Uterus (tissue), 3 donors: ENCODE measurements at regions not wholly inside any gene's neighbourhood (a gene's known extent, or its start where the extent isn't known, plus 50 kb on each side); places are given as distances from the start of the nearest gene placed in this dataset.
"Not testable (repeated sequence)": the region's sequence is repeated elsewhere in the genome, so short reads cannot be mapped to it uniquely, and the experiment has no call there.

Source experiments
- DNase-seq, 2 donors: peaks; one replicate each; pipeline ENCODE4 v3.0.0-alpha.2; 2019 to 2020
- H3K27ac ChIP-seq, 2 donors: fragments of 200-600 bp; sonication (generic); 1 replicate in 1 of 2; 2 replicates in 1 of 2; pipeline ENCODE4 v1.5.1; 2016 to 2018
- H3K27me3 ChIP-seq, 2 donors: fragments of 200-600 bp; sonication (generic); one replicate each; pipeline ENCODE4 v1.5.1; 2018 to 2019; ENCODE audit warnings: control low read depth in 1 of 2
- H3K36me3 ChIP-seq, 2 donors: fragments of 200-600 bp; sonication (generic); one replicate each; pipeline ENCODE4 v1.5.1; 2019; ENCODE audit warnings: control low read depth in 1 of 2
- H3K4me1 ChIP-seq, 2 donors: fragments of 200-600 bp; sonication (generic); one replicate each; pipeline ENCODE4 v1.5.1; 2018 to 2019; ENCODE audit warnings: control low read depth in 1 of 2
- H3K4me3 ChIP-seq, 2 donors: fragments of 200-600 bp; sonication (generic); 1 replicate in 1 of 2; 2 replicates in 1 of 2; pipeline ENCODE4 v1.5.1; 2018 to 2019; ENCODE audit warnings: mild to moderate bottlenecking in 1 of 2
- H3K9me3 ChIP-seq, 2 donors: fragments of 200-600 bp; sonication (generic); one replicate each; pipeline ENCODE4 v1.5.1; 2019; ENCODE audit warnings: control low read depth in 1 of 2
- CTCF ChIP-seq, 4 experiments: fragments of 200-600 bp in 2 of 4; fragments of 450-650 bp in 2 of 4; sonication (generic) in 2 of 4; IDR thresholded peaks; one replicate each; pipeline ENCODE4 v1.5.1; 2016 to 2019; ENCODE audit warnings: antibody characterized with exemption in 4 of 4, mild to moderate bottlenecking in 2 of 4, moderate library complexity in 1 of 4
- POLR2A ChIP-seq, 2 donors: fragments of 450-650 bp; IDR thresholded peaks; one replicate each; pipeline ENCODE4 v1.6.1; 2016; ENCODE audit warnings: antibody characterized with exemption in 2 of 2, mild to moderate bottlenecking in 1 of 2, moderate library complexity in 1 of 2
- intact Hi-C: fragments of 100-400 bp; cut with DNase I; formaldehyde crosslinking; loops from one replicate; pipeline ENCODE4 v1.15.1; 2023; ENCODE audit warnings: low total_unique reads
- donor health status: DM: yes; HTN: yes; CAD: no.

DNA sequence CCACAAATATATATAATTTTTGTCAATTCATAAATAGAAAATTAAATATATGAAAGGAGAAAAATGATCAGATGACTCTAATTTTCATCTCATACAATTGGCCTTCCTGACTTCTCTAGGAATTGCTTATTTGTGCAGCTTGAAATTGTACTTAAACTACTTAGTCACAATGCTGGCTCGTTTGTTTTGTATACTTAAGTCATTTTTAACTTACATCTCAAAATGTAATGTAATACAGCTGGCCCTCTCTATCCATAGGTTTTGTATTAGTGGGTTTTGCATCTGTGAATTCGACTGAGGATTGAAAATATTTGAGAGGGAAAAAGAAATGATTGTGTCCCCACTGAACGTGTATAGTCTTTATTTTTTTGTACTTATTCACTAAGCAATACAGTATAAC is 160.1 kb upstream of the PRSS12 start:
- DNase-seq, H3K27ac ChIP-seq, H3K9me3 ChIP-seq, H3K27me3 ChIP-seq, H3K4me3 ChIP-seq, H3K36me3 ChIP-seq, intact Hi-C loops, H3K4me1 ChIP-seq: not testable (repeated sequence)

DNA sequence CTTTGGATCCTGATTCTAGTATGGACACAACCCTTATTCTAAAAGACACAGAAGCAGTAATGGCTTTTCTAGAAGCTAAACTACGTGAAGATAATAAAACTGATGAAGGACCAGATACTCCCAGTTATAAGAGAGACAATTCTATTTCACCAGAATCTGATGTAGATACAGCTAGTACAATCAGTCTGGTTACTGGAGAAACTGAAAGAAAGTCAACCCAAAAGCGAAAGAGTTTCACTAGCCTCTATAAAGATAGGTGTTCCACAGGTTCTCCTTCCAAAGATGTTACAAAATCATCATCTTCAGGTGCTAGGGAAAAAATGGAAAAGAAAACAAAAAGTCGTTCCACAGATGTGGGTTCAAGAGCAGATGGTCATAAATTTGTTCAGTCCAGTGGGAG is 161.5 kb upstream of the PRSS12 start:
- H3K27me3 ChIP-seq, H3K27ac ChIP-seq, H3K36me3 ChIP-seq, H3K4me1 ChIP-seq, DNase-seq, H3K9me3 ChIP-seq, H3K4me3 ChIP-seq, intact Hi-C loops: not testable (repeated sequence)

- H3K9me3 ChIP-seq, H3K4me1 ChIP-seq, H3K4me3 ChIP-seq, H3K27ac ChIP-seq, intact Hi-C loops, H3K27me3 ChIP-seq, DNase-seq, H3K36me3 ChIP-seq: not testable (repeated sequence)
Measured at GRCh38 chr4:118516107-118516506, 163.3 kb upstream of the PRSS12 start.

- H3K9me3 ChIP-seq, H3K27ac ChIP-seq, H3K36me3 ChIP-seq, DNase-seq, intact Hi-C loops, H3K4me3 ChIP-seq, H3K27me3 ChIP-seq, H3K4me1 ChIP-seq: not testable (repeated sequence)
Measured at GRCh38 chr4:118530107-118530506, 155.1 kb upstream of the METTL14 start.

DNA sequence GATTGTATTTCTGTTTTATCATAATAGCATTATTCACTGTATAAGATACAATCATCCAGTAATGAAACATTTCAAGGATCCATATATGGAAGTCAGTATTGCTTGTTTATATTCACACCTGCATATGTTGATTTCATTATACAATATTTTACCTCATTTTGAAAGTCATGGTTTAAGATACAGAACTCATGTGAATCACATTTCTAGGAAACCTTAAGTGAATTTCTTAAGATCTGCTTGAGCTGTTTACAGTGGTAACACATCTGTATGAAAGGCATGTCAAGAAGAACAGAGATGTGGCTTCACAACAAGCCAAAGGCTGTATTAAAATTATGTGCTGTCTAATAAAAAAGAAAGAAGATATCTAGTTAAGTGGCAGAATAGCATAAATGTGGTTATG is 153.2 kb upstream of the METTL14 start:
- H3K36me3 ChIP-seq, intact Hi-C loops: not testable (repeated sequence)

DNA sequence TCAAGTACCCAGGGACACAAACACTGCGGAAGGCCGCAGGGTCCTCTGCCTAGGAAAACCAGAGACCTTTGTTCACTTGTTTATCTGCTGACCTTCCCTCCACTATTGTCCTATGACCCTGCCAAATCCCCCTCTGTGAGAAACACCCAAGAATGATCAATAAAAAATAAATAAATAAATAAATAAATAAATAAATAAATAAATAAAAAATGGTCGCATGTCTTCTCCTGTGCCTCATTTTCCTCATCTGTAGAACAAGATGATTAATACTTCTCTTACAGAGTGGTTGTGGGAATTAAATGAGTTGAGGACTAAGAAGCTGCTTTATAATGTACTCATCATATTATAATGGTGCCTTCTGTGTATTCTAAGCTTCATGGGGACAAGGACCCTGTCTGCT is 149.4 kb upstream of the METTL14 start:
- H3K9me3 ChIP-seq, H3K27ac ChIP-seq, DNase-seq, H3K27me3 ChIP-seq, H3K4me3 ChIP-seq, intact Hi-C loops, H3K4me1 ChIP-seq, H3K36me3 ChIP-seq: not testable (repeated sequence)

More for the DNA sequence above, 153.2 kb upstream of the METTL14 start:
- not testable (repeated sequence) for DNase-seq, H3K9me3 ChIP-seq, H3K27ac ChIP-seq, H3K4me1 ChIP-seq, H3K27me3 ChIP-seq, H3K4me3 ChIP-seq

DNA sequence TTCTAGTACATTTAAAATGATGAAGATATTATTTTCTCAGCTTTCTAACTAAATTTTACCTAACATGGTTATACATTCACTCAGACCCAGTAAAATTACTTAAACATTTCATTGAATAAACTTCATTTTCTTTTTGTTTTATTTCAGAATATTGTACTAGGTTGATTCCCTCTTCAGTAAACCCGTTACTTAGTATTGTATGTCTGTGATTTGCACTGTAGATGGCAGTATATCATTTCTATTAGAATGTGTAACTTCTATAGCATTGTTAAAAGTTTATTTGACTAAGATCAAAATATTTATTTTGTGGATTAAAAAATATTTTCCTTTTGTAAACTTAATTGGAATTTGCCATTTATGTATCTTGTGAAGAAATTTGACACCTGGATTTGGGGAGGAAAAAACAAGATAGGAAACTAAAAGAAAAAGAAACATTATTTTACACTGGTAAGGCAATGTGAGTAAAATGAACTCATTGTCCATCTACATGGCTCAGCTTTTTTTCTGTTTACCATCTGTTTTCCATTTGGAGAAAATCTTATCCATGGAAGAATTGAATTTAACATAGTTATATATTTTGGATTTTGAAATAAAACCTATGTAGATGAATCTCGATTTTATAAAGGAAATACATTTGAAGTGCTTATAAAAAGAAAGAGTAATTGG is 145.6 kb upstream of the METTL14 start:
- DNase-seq, intact Hi-C loops, H3K27ac ChIP-seq, H3K9me3 ChIP-seq, H3K27me3 ChIP-seq, H3K36me3 ChIP-seq, H3K4me3 ChIP-seq, H3K4me1 ChIP-seq: not testable (repeated sequence)

GRCh38 chr4:118556576-118556975 is 128.6 kb upstream of the METTL14 start:
- H3K4me1 ChIP-seq, intact Hi-C loops, H3K27ac ChIP-seq, DNase-seq, H3K27me3 ChIP-seq, H3K9me3 ChIP-seq, H3K4me3 ChIP-seq, H3K36me3 ChIP-seq: not testable (repeated sequence)

DNA sequence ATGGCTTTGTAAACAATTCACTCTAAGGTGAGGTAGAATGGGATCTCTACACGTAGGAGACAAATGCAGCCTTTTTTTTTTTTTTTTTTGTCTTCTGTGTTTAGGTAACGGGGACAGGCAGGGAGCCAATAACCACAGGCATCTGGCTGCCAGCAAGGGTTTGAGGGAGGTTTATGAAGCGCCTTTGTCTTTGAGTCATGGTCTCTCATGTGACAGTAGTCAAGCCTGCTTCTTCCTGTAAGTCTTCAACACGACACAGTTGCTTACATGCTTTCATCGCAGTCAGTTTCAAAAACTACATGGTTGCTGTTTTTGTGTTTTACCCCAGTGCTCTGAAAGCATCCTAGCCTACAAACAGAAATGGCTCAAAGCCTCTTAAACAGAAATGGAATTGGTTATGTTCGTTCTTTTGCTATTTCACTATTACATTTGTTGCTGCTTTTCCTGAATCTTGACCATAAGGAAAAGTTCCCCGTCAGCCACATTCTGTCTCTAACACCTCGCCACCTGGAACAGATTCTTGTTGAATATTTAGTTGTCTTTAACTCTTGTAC is 127.8 kb upstream of the METTL14 start:
- H3K4me1 ChIP-seq: no peaks in the 10 kb centered on the region
- no peaks in the 10 kb centered on the region for H3K36me3 ChIP-seq
- H3K27ac ChIP-seq: no peak overlapping the region
- TF ChIP-seq POLR2A (IDR thresholded peaks at IDR 0.05): no peak
- TF ChIP-seq CTCF (IDR thresholded peaks at IDR 0.05): no peak
- H3K4me3 ChIP-seq: no peak overlapping the region
- no peaks in the 10 kb centered on the region for H3K9me3 ChIP-seq
- DNase-seq: no peak
- intact Hi-C loops: no loop called here
- no peaks in the 10 kb centered on the region for H3K27me3 ChIP-seq

DNA sequence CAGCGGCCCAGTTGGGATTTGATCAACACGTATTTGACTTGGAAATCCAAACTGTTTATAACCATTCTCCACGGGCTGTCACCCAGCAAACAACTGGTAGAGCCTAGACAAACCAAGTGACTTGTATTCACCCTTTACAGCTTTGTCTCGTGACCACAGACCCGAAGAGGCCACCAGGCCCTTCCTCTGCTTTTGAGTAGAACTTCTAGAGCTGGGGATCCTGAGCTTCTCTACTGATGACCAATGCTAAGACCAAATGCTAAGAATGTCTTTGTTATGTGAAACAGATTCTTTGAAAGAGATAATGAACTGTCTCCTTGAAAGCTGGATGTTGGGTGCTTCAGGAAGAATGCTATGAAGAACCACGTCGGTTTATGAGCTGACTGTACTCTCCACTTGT is 127.0 kb upstream of the METTL14 start:
- DNase-seq, H3K27me3 ChIP-seq, H3K27ac ChIP-seq, H3K9me3 ChIP-seq, H3K4me1 ChIP-seq, H3K4me3 ChIP-seq, intact Hi-C loops, H3K36me3 ChIP-seq: not testable (repeated sequence)

DNA sequence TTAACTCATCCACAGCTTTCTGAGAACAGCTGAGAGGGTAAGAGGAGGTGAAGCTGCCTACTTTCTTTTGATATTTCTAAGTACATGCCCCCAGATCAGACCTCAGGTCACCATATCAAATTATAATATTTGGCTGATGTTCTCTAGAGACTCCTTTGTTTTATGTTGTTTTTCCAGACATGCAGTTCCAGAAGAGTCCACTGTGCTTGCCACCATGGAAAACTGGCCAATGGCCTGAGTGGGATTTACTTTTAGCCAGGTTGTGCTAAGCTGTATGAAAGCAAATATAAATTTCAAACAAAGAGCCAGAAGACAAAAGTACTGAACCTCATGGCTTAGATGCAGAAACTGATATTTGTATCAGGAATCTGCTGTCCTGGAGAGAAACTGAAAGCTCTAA is 123.6 kb upstream of the METTL14 start:
- H3K27me3 ChIP-seq, H3K4me3 ChIP-seq, H3K4me1 ChIP-seq, DNase-seq, H3K27ac ChIP-seq, H3K36me3 ChIP-seq, H3K9me3 ChIP-seq, intact Hi-C loops: not testable (repeated sequence)

GRCh38 chr4:118566003-118566513 is 119.1 kb upstream of the METTL14 start:
- not testable (repeated sequence) for DNase-seq, H3K36me3 ChIP-seq, H3K27ac ChIP-seq

GRCh38 chr4:118572991-118573390 is 112.2 kb upstream of the METTL14 start:
- intact Hi-C loops: not testable (repeated sequence)

More at GRCh38 chr4:118566003-118566513, 119.1 kb upstream of the METTL14 start:
- intact Hi-C loops, H3K27me3 ChIP-seq, H3K4me3 ChIP-seq, H3K4me1 ChIP-seq, H3K9me3 ChIP-seq: not testable (repeated sequence)

More at GRCh38 chr4:118572991-118573390, 112.2 kb upstream of the METTL14 start:
- DNase-seq, H3K4me3 ChIP-seq, H3K27me3 ChIP-seq, H3K36me3 ChIP-seq, H3K27ac ChIP-seq, H3K9me3 ChIP-seq, H3K4me1 ChIP-seq: not testable (repeated sequence)
